ENCODE measurements at regions not wholly inside any gene's neighbourhood (a gene's known extent, or its start where the extent isn't known, plus 50 kb on each side); places are given as distances from the start of the nearest gene placed in this dataset.

DNA sequence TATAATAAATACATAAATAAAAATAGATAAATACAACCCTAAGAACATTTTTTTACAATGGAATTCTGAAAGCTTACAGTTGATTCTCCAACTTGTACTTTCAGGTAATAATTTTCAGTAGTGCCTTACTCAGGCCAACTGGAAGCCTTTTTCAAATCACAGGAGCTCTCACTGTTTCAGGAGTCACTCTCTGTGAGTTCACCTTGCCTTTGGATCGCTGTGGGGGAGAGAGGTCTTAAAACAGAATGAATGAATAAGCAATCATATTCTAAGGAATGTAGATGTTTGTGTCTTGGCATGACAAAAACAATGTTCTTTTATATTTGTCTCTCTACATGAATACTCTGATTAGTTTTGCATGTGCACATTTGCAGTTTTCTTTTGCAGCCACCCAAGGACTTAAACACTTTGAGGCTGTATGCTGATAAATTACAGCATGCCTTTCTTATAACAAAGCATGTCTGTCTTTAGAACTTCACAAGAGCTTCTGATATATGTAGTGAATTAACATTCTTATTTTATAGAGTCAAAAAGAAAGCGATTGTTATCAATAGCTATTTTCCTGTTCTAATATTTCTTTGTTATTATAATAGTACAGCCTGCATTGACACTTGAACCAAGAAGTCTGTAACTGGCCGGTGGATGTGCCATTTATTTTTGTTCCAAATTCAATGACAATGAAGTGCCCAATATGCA lies 1111.5 kb upstream of the ATXN8OS start:
- TF ChIP-seq, protein P1, sequence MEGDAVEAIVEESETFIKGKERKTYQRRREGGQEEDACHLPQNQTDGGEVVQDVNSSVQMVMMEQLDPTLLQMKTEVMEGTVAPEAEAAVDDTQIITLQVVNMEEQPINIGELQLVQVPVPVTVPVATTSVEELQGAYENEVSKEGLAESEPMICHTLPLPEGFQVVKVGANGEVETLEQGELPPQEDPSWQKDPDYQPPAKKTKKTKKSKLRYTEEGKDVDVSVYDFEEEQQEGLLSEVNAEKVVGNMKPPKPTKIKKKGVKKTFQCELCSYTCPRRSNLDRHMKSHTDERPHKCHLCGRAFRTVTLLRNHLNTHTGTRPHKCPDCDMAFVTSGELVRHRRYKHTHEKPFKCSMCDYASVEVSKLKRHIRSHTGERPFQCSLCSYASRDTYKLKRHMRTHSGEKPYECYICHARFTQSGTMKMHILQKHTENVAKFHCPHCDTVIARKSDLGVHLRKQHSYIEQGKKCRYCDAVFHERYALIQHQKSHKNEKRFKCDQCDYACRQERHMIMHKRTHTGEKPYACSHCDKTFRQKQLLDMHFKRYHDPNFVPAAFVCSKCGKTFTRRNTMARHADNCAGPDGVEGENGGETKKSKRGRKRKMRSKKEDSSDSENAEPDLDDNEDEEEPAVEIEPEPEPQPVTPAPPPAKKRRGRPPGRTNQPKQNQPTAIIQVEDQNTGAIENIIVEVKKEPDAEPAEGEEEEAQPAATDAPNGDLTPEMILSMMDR (conservative IDR thresholded peaks at IDR 0.05; ENCODE audit: low read depth, low read length), result no peak
- TF ChIP-seq EZH2 (IDR thresholded peaks at IDR 0.05; ENCODE audit: borderline replicate concordance, low read depth, low read length, poor library complexity, severe bottlenecking), result no peak

Measured in A673 (cell line).